ENCODE measurements at regions not wholly inside any gene's neighbourhood (a gene's known extent, or its start where the extent isn't known, plus 50 kb on each side); places are given as distances from the start of the nearest gene placed in this dataset.

- H3K36me3 ChIP-seq: no peaks in the 10 kb centered on the region
- intact Hi-C loops (cut with DNase I): no loop called here
- H3K9me3 ChIP-seq: no peaks in the 10 kb centered on the region
- no peak for TF ChIP-seq CTCF (IDR thresholded peaks at IDR 0.05)
- H3K4me1 ChIP-seq: no peaks in the 10 kb centered on the region
- ATAC-seq (no peak), DNase-seq (no peak)
- H3K27ac ChIP-seq: no peak overlapping the region
- no peaks in the 10 kb centered on the region for H3K27me3 ChIP-seq
- no peak overlapping the region for H3K4me3 ChIP-seq
These were observed 220.3 kb upstream of the ZNF32 start for GRCh38 chr10:43868952-43869351.

- Histone ChIP-seq H3K9me3 (no peaks in the 10 kb centered on the region), H3K4me1 (no peaks in the 10 kb centered on the region), H3K27ac (no peak overlapping the region), H3K27me3 (no peaks in the 10 kb centered on the region), H3K36me3 (no peaks in the 10 kb centered on the region), H3K4me3 (no peak overlapping the region)
- ATAC-seq: no peak
- TF ChIP-seq CTCF (IDR thresholded peaks at IDR 0.05): no peak
- DNase-seq: no peak
- intact Hi-C loops (cut with DNase I): no loop called here
These were observed 219.2 kb upstream of the ZNF32 start for GRCh38 chr10:43867667-43868565.

GRCh38 chr10:43867113-43867512 lies 218.4 kb upstream of the ZNF32 start:
- no peak overlapping the region for H3K27ac ChIP-seq
- no peaks in the 10 kb centered on the region for H3K36me3 ChIP-seq
- no peaks in the 10 kb centered on the region for H3K27me3 ChIP-seq
- no peaks in the 10 kb centered on the region for H3K4me1 ChIP-seq
- ATAC-seq (no peak), DNase-seq (no peak)
- TF ChIP-seq CTCF (IDR thresholded peaks at IDR 0.05): no peak
- H3K4me3 ChIP-seq: no peak overlapping the region
- no peaks in the 10 kb centered on the region for H3K9me3 ChIP-seq
- intact Hi-C loops (cut with DNase I): no loop called here

GRCh38 chr10:43866712-43867111 lies 218.0 kb upstream of the ZNF32 start:
- intact Hi-C loops (cut with DNase I): no loop called here
- no peak for TF ChIP-seq CTCF (IDR thresholded peaks at IDR 0.05)
- no peak overlapping the region for H3K27ac ChIP-seq
- no peak overlapping the region for H3K4me3 ChIP-seq
- no peaks in the 10 kb centered on the region for H3K36me3 ChIP-seq
- DNase-seq: no peak
- no peaks in the 10 kb centered on the region for H3K27me3 ChIP-seq
- no peaks in the 10 kb centered on the region for H3K4me1 ChIP-seq
- H3K9me3 ChIP-seq: no peaks in the 10 kb centered on the region
- ATAC-seq: no peak

- no peak overlapping the region for H3K27ac ChIP-seq
- H3K27me3 ChIP-seq: no peaks in the 10 kb centered on the region
- no peak for TF ChIP-seq CTCF (IDR thresholded peaks at IDR 0.05)
- intact Hi-C loops (cut with DNase I): no loop called here
- H3K4me1 ChIP-seq: no peaks in the 10 kb centered on the region
- H3K4me3 ChIP-seq: no peak overlapping the region
- ATAC-seq (no peak), DNase-seq (no peak)
- H3K9me3 ChIP-seq: no peaks in the 10 kb centered on the region
- H3K36me3 ChIP-seq: no peaks in the 10 kb centered on the region
These were observed 216.8 kb upstream of the ZNF32 start for GRCh38 chr10:43865265-43866135.
